Globus pallidus (tissue), 1 donor: ENCODE measurements at regions not wholly inside any gene's neighbourhood (a gene's known extent, or its start where the extent isn't known, plus 50 kb on each side); places are given as distances from the start of the nearest gene placed in this dataset.

Experiments
- DNase-seq: peaks from one replicate; pipeline ENCODE4 v3.0.0-alpha.2; 2015; ENCODE audit warnings: low spot score

DNA sequence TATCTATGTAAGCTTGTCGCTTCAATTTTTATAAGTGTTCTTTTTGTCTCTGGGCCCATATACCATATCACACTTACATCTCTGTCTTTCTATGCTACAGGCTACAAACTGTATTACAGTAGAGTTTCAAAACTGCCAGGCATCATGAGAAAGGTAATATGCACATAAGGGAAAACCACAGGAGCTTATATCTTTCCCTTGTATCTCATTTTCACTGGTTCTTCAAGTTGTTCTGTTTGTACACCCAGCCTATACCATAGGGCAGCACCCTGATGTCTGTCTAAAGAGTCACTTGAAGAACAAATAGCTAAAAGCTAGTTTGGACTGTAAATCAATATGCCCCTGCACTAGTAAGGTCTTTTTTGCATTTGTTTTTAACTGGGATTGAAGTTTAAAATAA, 366.7 kb downstream of the FIGN start:
- no peak for DNase-seq

- no peak for DNase-seq
Measured at GRCh38 chr2:163368655-163369054, 367.2 kb downstream of the FIGN start.

DNA sequence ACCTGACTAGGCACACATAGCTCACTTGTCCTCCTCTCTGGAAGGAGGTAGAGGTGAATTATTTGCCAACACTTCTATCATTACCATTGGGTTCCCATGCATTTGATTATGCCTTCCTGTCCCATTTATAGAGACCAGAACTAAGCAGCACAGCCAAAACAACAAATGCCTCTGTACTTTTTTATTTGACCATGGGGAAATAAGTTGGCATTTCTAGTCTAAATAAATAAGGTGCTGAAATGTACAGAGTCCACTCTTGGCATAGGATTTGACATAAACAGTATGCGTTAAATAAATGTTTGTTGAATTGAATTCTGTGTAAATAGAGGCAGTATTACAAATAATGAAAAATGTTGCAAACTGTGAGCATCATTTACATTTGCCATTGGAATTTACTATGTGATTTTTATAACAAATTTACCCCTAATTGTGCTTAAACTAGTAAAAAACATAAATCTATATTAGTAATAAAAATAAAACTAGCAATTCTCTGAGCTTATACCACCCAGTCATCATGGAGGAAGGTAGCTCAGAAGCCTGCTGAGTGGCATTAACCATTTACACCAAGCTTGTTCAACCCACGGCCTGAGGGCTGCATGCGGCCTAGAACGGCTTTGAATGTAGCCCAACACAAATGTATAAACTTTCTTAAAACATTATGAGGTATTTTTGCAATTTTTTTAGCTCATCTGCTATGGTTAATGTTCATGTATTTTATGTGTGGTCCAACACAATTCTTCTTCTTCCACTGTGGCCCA, 367.8 kb downstream of the FIGN start:
- no peak for DNase-seq

DNA sequence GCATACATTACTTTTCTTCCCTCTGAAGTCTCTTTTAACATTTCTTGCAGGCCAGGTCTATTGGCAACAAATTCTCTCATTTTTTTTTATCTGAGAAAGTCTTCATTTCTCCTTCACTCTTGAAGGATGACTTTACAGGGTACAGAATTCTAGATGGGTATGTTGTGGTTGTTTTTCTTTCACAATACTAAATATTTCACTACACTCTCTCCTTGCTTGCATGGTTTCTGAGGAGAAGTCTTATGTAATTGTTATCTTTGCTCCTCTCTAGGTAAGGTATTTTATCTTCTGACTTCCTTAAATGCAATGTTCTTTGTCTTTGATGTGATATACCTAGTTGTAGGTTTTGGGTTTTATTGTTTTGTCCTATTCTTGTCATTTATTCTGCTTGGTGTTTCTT, 371.1 kb downstream of the FIGN start:
- DNase-seq: no peak

DNA sequence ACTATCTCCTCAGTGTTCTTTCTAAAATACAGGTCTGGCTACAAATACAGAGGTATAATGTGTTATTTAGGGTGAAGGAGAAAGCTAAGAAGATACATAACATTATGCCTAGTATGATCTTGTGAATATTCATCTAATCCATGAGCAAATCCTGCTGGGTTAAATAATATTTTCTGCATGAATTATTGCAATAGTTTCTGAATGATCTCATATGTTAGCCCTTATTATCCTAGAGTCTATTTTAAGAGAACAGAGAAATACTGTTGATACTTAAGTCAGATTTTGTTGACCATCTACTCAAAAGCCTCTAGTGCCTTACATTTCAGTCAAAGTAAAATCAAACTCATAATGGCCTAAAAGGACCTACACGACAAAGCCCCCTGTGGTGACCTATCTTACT, 382.3 kb downstream of the FIGN start:
- no peak for DNase-seq

GRCh38 chr2:163351966-163352365, 383.8 kb downstream of the FIGN start:
- peak; percentile 26 for DNase-seq

- DNase-seq: no peak
Measured at GRCh38 chr2:163351143-163351542, 384.7 kb downstream of the FIGN start.

DNA sequence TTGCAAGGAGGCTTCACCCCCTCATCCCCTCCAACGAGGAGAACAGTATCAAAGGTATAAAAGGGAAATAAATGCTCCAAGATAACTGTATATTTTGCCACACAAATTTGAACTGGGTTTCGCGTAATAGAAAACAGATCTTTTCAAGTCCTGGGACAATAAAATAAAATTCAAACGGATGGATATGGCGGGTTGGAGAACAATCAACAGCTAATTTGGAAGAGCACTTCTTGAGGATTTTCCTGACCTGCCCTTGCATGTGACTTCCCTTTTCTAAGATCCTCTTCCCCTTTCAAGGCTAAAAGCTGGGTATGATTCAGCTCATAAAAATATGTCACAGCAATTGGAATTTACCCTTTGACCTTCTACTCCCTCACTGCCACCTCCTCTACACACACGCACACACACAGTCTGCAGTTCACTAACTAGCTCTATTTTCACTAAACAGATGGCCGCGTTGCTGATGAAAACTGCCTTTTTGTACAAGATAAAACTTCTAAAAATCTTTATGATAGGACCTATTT, 386.9 kb downstream of the FIGN start:
- DNase-seq: no peak

DNA sequence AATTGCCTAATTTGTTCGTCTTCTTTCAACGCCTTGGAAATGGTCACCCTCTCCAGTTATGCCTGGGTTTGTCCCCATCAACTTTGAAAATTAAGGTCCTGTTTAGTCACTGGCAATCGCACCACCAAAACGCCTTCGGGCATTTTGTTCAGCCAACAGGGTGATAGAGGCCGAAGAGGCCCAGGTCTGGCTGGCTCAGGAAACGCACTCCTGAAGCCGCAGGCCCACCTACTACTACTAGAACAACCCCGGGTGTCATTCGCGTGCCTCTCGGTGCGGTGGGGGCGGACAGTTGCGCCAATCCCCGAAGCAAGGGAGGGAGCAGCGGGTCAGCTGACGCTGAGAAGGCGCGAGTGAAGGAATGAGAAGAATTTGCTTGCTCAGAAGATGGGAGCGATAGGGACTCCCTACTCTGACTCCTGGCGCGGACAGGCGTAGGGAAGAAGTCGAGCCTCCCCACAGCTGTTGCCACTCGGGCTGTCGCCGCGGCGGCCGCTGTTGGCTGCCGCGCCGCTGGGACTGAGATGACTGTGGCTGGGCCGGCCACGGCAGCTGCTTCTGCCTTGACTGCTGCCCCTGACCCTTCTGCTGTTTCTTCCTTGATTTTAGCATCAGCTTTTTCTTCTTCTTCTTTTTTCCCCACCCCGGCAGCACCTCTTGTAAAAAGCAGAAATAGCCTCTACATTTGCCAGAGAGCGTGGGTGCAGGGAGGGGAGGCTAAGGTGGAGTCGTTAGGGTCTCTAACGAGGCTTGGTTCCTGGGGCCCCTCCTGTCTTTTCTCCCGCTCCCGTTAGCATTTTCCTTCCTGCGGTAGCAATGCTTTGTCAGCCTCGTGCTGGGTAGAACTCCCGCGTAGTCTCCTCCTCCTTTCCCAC, 387.6 kb downstream of the FIGN start:
- peak; percentile 61 for DNase-seq

DNA sequence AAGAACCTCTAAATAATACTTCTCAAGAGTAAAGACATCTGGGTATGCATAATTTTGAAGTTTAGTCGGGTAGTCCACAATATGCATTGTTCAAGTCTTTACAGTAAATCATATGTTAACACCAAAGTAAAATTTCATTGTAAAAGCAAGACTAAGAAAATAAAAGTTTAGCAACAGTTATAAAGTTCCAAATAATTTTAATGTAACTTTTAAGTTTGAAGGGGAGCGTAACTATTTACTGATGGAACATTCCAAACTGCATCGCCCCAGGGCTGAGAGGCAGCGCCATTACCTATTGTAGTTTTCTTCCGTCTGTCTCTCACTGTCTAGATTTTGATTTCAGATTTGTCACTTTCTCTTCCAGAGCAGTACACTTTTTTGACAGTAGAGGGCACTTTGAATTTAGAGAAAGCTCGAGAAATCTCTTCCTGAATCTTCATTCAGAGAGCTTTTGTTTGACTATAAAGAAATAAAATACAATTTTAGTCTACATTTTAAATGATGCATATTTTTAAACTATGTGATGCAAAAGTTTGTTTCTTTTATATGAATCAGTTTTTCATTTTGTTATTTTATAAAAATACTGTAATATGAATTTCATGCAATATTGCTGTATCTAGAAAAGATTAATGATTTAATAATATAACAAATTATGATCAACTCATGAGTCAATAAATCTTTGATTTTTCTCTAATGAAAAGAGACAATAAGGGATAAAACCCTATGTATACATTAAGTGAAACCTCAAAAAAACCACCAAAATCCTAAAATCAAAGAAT, 389.8 kb downstream of the FIGN start:
- peak; percentile 74 for DNase-seq

GRCh38 chr2:163343316-163343715, 392.5 kb downstream of the FIGN start:
- DNase-seq: no peak

- no peak for DNase-seq
Measured at GRCh38 chr2:163341426-163341825, 394.4 kb downstream of the FIGN start.

GRCh38 chr2:163338270-163338669, 397.5 kb downstream of the FIGN start:
- no peak for DNase-seq

DNA sequence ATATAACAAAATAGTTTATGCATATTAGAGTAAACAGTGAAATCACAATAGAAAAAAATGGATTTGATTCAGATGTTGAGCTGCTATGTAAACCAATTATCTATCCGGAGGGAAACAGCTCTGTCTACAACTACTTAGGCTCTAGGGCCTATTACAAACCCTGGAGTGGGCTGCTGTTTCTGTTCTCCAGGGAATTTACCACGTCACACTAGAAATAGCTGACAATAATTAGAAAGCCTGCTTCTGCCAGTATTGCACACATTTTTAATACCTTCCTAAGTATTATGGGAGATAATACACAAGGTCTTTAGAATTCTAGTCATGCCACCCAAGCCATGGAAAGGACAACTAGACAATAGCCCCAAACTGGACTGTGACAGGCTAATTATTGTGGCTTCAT, 411.1 kb downstream of the FIGN start:
- no peak for DNase-seq

- DNase-seq: no peak
Measured at GRCh38 chr2:163319006-163319405, 416.8 kb downstream of the FIGN start.

- no peak for DNase-seq
Measured at GRCh38 chr2:163314712-163315111, 421.1 kb downstream of the FIGN start.

DNA sequence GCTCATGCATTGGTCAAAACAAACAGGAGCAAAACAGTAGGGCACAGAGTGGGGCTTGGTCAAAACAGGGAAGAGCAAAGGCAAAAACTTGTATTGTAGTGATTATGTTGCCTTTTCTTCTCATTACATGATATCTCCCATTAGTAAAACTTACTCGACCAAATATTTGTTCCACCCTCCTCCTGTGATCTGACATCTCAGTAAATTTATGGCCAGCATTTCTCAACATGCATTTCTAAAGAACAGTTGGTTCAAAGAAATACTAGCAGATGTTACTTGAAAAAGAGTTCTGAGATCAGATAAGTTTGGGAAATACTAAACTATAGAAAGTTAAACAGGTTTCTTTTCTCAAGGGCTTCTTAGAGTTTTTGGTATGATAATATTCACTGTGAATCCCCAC, 423.1 kb downstream of the FIGN start:
- no peak for DNase-seq

DNA sequence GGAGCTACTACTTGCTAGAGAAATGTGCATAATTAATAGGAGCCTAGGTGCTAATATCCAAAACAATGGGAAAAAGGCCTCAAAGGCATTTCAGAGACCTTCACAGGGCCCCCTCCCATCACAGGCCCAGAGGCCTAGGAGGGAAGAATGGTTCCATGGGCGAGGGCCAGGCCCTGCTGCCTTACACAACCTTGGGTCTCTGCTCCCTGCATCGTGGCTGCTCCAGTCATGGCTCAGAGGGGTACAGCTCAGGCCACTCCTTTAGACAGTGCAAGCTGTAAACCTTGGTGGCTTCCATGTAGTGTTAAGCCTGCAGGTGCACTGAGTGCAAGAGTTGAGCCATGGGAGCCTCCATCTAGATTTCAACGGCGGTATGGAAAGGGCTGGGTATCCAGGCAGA, 429.2 kb downstream of the FIGN start:
- DNase-seq: no peak

DNA sequence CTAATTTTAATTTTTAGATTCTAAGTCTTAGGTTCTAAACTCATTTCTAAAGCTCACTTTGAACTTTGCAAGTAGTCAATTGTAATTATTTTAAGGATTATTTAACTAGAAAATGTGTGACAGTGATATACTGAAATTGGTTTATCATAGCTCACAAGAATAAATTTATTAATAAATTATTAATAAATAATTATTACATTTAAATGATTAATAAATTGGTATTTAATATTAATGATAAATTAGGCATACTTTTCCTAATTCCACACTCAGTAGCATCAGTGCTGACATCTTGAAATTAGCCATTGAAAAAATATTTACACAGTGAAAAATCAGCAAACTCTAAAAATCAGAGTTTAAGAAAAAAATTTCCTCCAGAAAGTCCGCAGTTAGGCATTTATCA, 433.7 kb downstream of the FIGN start:
- DNase-seq: no peak

DNA sequence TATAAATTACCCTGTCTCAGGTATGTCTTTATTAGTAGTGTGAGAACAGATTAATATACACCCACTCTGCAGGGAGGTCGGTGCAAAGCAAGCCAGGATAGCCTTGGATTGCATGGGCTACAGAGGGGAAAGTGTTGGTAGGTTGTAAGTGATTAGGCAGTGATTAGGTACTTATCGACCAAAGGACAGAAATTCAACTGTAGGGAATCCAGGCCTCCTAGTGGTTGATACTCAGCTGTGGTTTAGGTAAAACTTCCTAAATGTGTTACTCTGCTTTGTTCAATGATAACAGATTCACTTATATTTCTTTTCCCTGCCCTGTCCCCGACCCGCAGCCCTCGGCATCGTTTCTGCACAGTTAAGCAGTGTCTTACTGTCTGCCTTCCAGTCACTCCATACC, 444.0 kb downstream of the FIGN start:
- DNase-seq: no peak

DNA sequence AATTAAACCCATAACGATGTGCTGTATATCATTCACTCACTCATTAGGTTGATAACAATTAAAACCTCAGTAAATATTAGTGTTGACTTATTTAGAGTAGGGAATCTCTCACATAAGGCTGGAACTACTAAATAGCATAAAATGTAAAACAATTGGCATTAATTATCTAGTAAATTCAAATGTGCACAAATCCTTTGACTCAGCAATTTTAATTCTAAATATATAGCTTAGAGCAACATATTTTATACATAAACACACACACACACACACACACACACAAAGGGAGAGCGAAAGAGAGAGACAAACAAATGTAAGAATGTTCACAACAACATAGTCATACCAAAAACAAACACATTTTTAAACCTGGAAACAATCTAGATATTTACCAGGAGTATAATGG, 443.1 kb upstream of the KCNH7 start:
- DNase-seq: no peak

- no peak for DNase-seq
Measured at GRCh38 chr2:163269374-163270021, 430.9 kb upstream of the KCNH7 start.
